Stomach (tissue), 8 donors: ENCODE measurements at regions not wholly inside any gene's neighbourhood (a gene's known extent, or its start where the extent isn't known, plus 50 kb on each side); places are given as distances from the start of the nearest gene placed in this dataset.
"Not testable (repeated sequence)": the region's sequence is repeated elsewhere in the genome, so short reads cannot be mapped to it uniquely, and the experiment has no call there.

Source experiments
- DNase-seq, 2 donors: peaks; one replicate each; pipeline versions ENCODE4 v3.0.0 to v3.0.0-alpha.2; 2013 to 2019
- H3K27ac ChIP-seq, 5 donors: fragments of 200-600 bp in 4 of 5; sonication (generic) in 4 of 5; one replicate each; pipeline ENCODE4 v1.5.1; 2013 to 2019; ENCODE audit warnings: mild to moderate bottlenecking in 1 of 5, moderate library complexity in 1 of 5
- H3K27me3 ChIP-seq, 3 donors: fragments of 200-600 bp; sonication (generic); one replicate each; pipeline ENCODE4 v1.5.1; 2017 to 2019; ENCODE audit warnings: mixed run types in 1 of 3
- H3K36me3 ChIP-seq, 4 donors: fragments of 200-600 bp; sonication (generic); 1 replicate in 3 of 4; 2 replicates in 1 of 4; pipeline ENCODE4 v1.5.1; 2016 to 2019
- H3K4me1 ChIP-seq, 4 donors: fragments of 200-600 bp; sonication (generic); one replicate each; pipeline ENCODE4 v1.5.1; 2016 to 2019
- H3K4me3 ChIP-seq, 4 donors: fragments of 200-600 bp; sonication (generic) in 3 of 4; one replicate each; pipeline ENCODE4 v1.5.1; 2016 to 2019; ENCODE audit warnings: mild to moderate bottlenecking in 1 of 4
- H3K9me3 ChIP-seq, 4 donors: fragments of 200-600 bp; sonication (generic); one replicate each; pipeline ENCODE4 v1.5.1; 2016 to 2019
- EP300 ChIP-seq: sonication (generic); formaldehyde crosslinking; IDR thresholded peaks from one replicate; pipeline ENCODE4 v1.6.1; 2017; ENCODE audit warnings: antibody characterized with exemption
- POLR2A ChIP-seq, 4 donors: fragments of 450-650 bp; IDR thresholded peaks; one replicate each; pipeline ENCODE4 v1.6.1; 2016; ENCODE audit warnings: antibody characterized with exemption in 4 of 4, control low read depth in 2 of 4, mild to moderate bottlenecking in 1 of 4, moderate library complexity in 1 of 4
- POLR2AphosphoS5 ChIP-seq, 3 donors: sonication (generic); formaldehyde crosslinking; IDR thresholded peaks; one replicate each; pipeline ENCODE4 v1.6.1; 2016; ENCODE audit warnings: antibody characterized with exemption in 3 of 3
- WGBS, 5 donors: extraction: QIAGEN DNeasy Blood & Tissue Kit in 3 of 5; methylation state at CpG; one replicate each; pipeline versions ENCODE4 v1.1.5 to v1.1.7; 2013 to 2018; 5-methylcytosine and 5-hydroxymethylcytosine counted together
- intact Hi-C: fragments of 100-400 bp; cut with DNase I; formaldehyde crosslinking; loops from one replicate; pipeline ENCODE4 v1.15.1; 2023; ENCODE audit warnings: low total_unique reads
- TF ChIP-seq, protein P1 (sequence below), 7 experiments: fragments of 450-650 bp in 4 of 7; fragments of 200-600 bp in 3 of 7; sonication (generic) in 3 of 7; IDR thresholded peaks; one replicate each; pipeline ENCODE4 v1.5.1; 2016 to 2019; ENCODE audit warnings: antibody characterized with exemption in 7 of 7, control low read depth in 2 of 7, mild to moderate bottlenecking in 1 of 7
- donor health status: healthy with polysubstance abuse.
- donor health status: Bipolar disorder and iron deficiency.
- donor health status: healthy.

DNA sequence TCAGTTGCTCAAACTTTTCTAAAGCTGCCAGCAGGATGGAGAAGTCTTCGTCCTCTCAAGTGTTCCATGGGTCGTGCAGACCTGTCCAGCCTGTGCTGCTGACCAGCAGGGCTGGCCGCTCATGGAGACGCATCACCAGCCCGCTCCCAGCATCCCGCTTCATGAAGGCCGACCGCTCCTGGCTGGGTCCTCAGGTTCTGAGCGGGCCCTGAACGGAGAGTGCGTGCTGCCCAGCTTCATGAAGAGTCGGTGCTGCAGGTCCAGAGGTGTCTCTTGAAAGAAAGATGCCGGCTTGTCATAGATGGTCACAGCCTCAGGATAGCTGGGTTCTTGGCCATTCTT, 75.8 kb upstream of the KCNAB1 start:
- no peaks in the 10 kb centered on the region for H3K36me3 ChIP-seq
- intact Hi-C loops, result no loop called here
- H3K9me3 ChIP-seq, result no peaks in the 10 kb centered on the region
- 93 to 96% (median 94%) methylated on average over 13 of the region's 13 CpGs for WGBS, 5 donors
- H3K4me1 ChIP-seq, result no peaks in the 10 kb centered on the region
- DNase-seq, result no peak
- no peak overlapping the region for H3K4me3 ChIP-seq
- no peak overlapping the region for H3K27ac ChIP-seq
- TF ChIP-seq POLR2A (IDR thresholded peaks at IDR 0.05) (no peak), POLR2AphosphoS5 (IDR thresholded peaks at IDR 0.05) (no peak), EP300 (no peak)
- TF ChIP-seq, protein P1, sequence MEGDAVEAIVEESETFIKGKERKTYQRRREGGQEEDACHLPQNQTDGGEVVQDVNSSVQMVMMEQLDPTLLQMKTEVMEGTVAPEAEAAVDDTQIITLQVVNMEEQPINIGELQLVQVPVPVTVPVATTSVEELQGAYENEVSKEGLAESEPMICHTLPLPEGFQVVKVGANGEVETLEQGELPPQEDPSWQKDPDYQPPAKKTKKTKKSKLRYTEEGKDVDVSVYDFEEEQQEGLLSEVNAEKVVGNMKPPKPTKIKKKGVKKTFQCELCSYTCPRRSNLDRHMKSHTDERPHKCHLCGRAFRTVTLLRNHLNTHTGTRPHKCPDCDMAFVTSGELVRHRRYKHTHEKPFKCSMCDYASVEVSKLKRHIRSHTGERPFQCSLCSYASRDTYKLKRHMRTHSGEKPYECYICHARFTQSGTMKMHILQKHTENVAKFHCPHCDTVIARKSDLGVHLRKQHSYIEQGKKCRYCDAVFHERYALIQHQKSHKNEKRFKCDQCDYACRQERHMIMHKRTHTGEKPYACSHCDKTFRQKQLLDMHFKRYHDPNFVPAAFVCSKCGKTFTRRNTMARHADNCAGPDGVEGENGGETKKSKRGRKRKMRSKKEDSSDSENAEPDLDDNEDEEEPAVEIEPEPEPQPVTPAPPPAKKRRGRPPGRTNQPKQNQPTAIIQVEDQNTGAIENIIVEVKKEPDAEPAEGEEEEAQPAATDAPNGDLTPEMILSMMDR (IDR thresholded peaks at IDR 0.05), result no peak
- H3K27me3 ChIP-seq, result no peaks in the 10 kb centered on the region

DNA sequence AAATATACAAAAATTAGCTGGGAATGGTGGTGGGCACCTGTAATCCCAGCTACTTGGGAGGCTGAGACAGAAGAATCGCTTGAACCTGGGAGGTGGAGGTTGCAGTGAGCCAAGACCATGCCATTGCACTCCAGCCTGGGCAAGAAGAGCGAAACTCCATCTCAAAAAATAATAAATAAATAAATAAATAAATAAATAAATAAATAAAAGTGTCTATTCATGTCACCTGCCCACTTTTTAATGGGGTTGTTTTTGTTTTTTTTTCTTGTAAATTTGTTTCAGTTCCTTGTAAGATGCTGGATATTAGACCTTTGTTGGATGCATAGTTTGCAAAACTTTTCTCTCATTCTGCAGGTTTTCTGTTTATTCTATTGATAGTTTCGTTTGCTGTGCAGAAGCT, 71.9 kb upstream of the KCNAB1 start:
- H3K27me3 ChIP-seq, intact Hi-C loops, H3K4me1 ChIP-seq, H3K9me3 ChIP-seq, H3K4me3 ChIP-seq, H3K36me3 ChIP-seq, H3K27ac ChIP-seq, DNase-seq: not testable (repeated sequence)
- WGBS, 5 donors, result 84 to 94% (median 86%) methylated on average over 3 of the region's 3 CpGs

DNA sequence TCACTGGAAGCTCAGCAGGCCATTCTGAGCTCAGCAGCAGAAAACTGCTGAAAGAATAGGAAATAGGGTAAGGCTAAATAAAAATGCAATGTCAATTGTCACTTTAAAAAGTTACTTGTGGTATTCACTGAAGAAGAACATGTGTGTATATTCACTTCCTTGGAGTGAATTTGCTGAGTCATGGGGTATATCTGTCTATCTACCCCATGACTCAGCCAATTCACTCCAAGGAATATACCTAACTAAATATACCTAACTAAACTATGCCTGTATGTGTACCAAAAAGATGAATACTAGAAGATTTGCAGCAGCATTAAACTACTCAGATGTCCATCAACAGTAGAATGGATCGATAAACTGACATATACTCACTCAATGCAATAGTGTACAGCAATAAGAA, 69.5 kb upstream of the KCNAB1 start:
- H3K27ac ChIP-seq, result no peak overlapping the region
- H3K4me1 ChIP-seq, result no peaks in the 10 kb centered on the region
- no peaks in the 10 kb centered on the region for H3K36me3 ChIP-seq
- intact Hi-C loops, result no loop called here
- H3K9me3 ChIP-seq, result no peaks in the 10 kb centered on the region
- no peak for TF ChIP-seq EP300
- TF ChIP-seq POLR2AphosphoS5 (IDR thresholded peaks at IDR 0.05), result no peak
- TF ChIP-seq, protein P1 (IDR thresholded peaks at IDR 0.05), result no peak
- no peak for TF ChIP-seq POLR2A (IDR thresholded peaks at IDR 0.05)
- H3K4me3 ChIP-seq, result no peak overlapping the region
- no peaks in the 10 kb centered on the region for H3K27me3 ChIP-seq
- DNase-seq, result no peak
- 73 to 100% (median 97%) methylated on average over 1 of the region's 1 CpG for WGBS, 5 donors

DNA sequence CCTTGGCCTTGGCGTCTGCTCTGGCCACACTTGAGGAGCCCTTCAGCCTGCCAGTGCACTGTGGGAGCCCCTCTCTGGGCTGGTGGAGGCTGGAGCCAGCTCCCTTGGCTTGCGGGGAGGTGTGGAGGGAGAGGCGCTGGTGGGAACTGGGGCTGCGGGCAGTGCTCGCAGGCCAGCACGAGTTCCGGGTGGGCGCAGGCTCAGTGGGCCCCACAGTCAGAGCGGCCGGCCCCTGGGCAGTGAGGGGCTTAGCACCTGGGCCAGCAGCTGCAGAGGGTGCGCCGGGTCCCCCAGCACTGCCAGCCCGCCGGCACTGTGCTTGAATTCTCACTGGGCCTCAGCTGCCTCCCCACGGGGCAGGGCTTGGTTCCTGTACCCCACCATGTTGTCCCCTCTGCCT, 68.7 kb upstream of the KCNAB1 start:
- Histone ChIP-seq H3K4me3 (no peak overlapping the region), H3K9me3 (no peaks in the 10 kb centered on the region), H3K4me1 (no peaks in the 10 kb centered on the region), H3K27me3 (no peaks in the 10 kb centered on the region), H3K36me3 (no peaks in the 10 kb centered on the region), H3K27ac (no peak overlapping the region)
- 93 to 99% (median 96%) methylated on average over 9 to 15 of the region's 15 CpGs for WGBS, 5 donors
- no peak for DNase-seq
- intact Hi-C loops, result no loop called here
- no peak for TF ChIP-seq EP300
- TF ChIP-seq POLR2AphosphoS5 (IDR thresholded peaks at IDR 0.05), result no peak
- TF ChIP-seq POLR2A (IDR thresholded peaks at IDR 0.05), result no peak
- TF ChIP-seq, protein P1 (IDR thresholded peaks at IDR 0.05), result no peak

DNA sequence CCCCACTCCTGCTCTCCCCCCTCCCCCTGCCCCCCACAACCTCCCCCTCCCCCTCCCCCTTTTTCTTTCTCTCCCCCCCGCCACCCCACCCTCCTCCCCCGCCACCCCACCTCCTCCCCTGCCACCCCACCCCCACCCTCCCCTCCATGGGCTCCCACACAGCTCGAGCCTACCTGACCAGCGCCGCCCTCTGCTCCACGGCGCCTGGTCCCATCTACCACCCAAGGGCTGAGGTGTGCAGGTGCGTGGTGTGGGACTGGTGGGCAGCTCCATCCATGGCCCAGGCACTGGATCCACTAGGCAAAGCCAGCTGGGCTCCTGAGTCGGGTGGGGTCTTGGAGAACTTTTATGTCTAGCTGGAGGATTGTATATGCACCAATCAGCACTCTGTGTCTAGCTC, 68.3 kb upstream of the KCNAB1 start:
- H3K27me3 ChIP-seq, result no peaks in the 10 kb centered on the region
- no peak for TF ChIP-seq POLR2AphosphoS5 (IDR thresholded peaks at IDR 0.05)
- TF ChIP-seq POLR2A (IDR thresholded peaks at IDR 0.05), result no peak
- no peak for TF ChIP-seq EP300
- TF ChIP-seq, protein P1 (IDR thresholded peaks at IDR 0.05), result no peak
- no peaks in the 10 kb centered on the region for H3K9me3 ChIP-seq
- no peaks in the 10 kb centered on the region for H3K4me1 ChIP-seq
- no peak for DNase-seq
- H3K27ac ChIP-seq, result no peak overlapping the region
- H3K36me3 ChIP-seq, result no peaks in the 10 kb centered on the region
- WGBS, 5 donors, result 67 to 96% (median 86%) methylated on average over 1 to 7 of the region's 9 CpGs
- intact Hi-C loops, result no loop called here
- H3K4me3 ChIP-seq, result no peak overlapping the region
